NCI-H2171 (cell line): ENCODE measurements at regions not wholly inside any gene's neighbourhood (a gene's known extent, or its start where the extent isn't known, plus 50 kb on each side); places are given as distances from the start of the nearest gene placed in this dataset.
"Not testable (repeated sequence)": the region's sequence is repeated elsewhere in the genome, so short reads cannot be mapped to it uniquely, and the experiment has no call there.

ENCODE experiments used
- DNase-seq: peaks from one replicate; lab custom pipeline; 2025; lab: John Stamatoyannopoulos, UW

DNA sequence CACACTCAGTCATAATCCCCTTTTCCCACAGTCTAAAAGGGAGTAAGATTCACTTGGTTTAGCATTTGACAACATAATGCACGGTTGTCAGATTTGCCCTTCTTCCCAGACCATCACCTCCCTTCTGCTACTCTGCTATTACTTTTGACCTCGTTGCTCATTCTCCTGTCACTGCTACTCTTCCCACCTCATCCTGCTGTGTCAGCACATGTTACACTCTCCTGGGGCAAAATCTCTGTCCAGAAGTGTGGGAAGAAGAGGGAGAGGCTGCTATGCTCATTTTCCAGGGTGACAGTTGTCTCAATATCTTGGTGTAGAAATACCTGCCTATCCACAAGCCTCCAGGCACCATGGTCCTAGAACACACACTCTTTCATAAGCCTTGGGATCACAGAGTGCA is 449.9 kb upstream of the PIK3R1 start:
- DNase-seq, result no peak

- not testable (repeated sequence) for DNase-seq
These were observed 457.8 kb upstream of the PIK3R1 start for GRCh38 chr5:67757771-67758170.

- DNase-seq, result no peak
These were observed 463.2 kb upstream of the PIK3R1 start for GRCh38 chr5:67752357-67752708.

DNA sequence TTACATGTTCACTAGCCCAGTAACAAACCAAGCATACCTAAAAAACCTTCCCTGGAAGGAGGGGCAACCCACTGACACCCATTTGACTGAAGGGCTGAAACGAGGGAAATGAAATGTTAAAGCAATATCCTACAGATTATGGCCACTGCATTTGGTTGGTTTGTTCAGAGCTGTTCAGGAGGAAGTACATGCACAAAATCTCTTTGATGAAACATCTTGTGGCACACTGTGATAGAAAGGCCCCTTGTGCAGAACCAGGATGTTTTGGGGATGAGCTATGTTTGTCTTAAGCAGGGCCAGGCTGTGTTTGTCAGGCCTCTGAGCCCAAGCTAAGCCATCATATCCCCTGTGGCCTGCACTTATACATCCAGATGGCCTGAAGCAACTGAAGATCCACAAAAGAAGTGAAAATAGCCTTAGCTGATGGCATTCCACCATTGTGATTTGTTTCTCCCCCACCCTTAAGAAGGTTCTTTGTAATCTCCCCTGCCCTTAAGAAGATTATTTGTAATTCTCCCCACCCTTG is 467.3 kb upstream of the PIK3R1 start:
- no peak for DNase-seq

GRCh38 chr5:67747096-67747495 is 468.5 kb upstream of the PIK3R1 start:
- DNase-seq, result no peak

DNA sequence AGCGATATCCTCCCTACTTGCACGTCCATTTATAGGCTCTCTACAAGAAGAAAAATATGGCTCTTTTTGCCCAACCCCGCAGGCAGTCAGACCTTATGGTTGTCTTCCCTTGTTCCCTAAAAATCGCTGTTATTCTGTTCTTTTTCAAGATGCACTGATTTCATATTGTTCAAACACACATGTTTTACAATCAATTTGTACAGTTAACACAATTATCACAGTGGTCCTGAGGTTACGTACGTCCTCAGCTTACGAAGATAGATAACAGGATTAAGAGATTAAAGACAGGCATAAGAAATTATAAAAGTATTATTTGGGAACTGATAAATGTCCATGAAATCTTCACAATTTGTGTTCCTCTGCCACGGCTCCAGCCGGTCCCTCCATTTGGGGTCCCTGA is 468.9 kb upstream of the PIK3R1 start:
- DNase-seq, result not testable (repeated sequence)

DNA sequence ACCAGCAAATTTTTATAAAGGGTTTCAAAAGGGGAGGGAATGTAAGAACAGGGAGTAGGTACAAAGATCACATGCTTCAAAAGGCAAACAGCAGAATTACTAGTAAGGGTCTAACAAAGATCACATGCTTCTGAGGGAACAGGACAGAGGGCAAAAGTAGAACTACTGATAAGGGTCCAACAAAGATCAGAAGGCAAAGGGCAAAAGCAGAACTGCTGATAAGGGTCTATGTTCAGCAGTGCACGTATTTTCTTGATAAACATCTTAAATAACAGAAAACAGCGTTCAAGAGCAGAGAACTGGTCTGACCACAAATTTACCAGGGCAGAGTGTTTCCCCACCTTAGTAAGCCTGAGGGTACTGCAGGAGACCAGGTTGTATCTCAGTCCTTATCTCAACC is 469.5 kb upstream of the PIK3R1 start:
- DNase-seq, result no peak

GRCh38 chr5:67732921-67733320 is 482.6 kb upstream of the PIK3R1 start:
- DNase-seq, result no peak

- no peak for DNase-seq
These were observed 483.1 kb upstream of the PIK3R1 start for GRCh38 chr5:67732471-67732870.

DNA sequence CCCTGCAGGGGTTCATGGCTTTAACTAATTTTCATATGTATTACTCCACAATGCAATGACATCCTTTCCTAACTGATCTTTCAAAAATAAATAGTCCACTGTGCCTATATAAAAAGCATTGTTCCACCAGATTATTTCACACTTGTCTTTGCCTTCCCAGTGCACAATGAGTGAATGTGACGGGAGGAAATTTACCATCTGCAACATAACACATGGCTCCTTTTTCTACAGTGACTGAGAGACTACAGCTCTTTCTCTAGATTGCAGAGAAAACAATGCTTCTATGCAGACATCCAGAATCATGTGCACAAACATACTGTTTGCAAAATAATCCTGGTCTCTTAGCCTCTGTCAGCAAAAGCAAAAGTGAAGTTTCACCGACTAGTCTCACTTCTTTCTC is 483.7 kb upstream of the PIK3R1 start:
- DNase-seq, result no peak

GRCh38 chr5:67730917-67731474 is 484.6 kb upstream of the PIK3R1 start:
- no peak for DNase-seq

GRCh38 chr5:67728326-67728890 is 487.1 kb upstream of the PIK3R1 start:
- no peak for DNase-seq

DNA sequence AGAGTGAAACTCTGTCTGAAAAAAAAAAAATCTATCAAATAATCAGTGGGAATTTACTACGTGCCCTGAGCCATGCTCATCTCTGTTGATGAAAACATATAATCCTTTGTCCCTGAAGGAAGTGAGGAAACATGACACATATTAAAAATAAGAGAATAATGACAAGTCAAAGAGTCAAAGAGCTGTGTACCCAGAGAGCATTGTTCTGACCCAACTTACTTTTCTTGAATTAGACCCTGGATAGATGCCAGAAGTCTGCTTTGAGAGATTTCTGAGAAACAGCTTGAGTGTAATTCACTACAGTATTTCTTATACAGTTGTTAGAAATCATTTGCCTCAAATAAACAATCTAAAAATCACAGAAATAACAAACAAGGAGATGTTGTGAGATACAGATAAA is 490.0 kb upstream of the PIK3R1 start:
- DNase-seq, result no peak

GRCh38 chr5:67724412-67725135 is 491.0 kb upstream of the PIK3R1 start:
- DNase-seq, result no peak

GRCh38 chr5:67723873-67724272 is 491.7 kb upstream of the PIK3R1 start:
- DNase-seq, result no peak

GRCh38 chr5:67722582-67722981 is 493.0 kb upstream of the PIK3R1 start:
- DNase-seq, result not testable (repeated sequence)

GRCh38 chr5:67720162-67720772 is 495.3 kb upstream of the PIK3R1 start:
- DNase-seq, result no peak

GRCh38 chr5:67702008-67702407 is 505.4 kb upstream of the CD180 start:
- DNase-seq, result no peak

GRCh38 chr5:67699560-67699959 is 503.0 kb upstream of the CD180 start:
- DNase-seq, result no peak

- DNase-seq, result no peak
These were observed 499.8 kb upstream of the CD180 start for GRCh38 chr5:67696446-67696845.

- no peak for DNase-seq
These were observed 498.8 kb upstream of the CD180 start for GRCh38 chr5:67695369-67695768.

DNA sequence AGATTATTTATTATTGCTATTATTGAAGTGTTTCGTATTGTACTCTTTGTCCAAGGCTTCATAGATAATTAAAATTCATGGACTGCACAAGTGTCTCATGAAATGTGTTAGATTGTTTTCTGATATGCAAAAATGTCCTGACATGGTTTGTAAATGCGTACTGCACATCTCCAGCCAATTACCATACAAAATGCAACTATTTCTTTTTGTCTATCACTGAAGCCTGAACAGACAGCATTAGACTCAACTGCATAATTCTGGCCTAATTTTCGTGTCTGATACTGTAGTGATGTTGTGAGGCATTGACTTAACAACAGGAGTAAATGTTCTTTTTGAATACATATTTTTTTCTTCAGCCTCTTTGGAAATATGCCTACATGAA is 498.2 kb upstream of the CD180 start:
- DNase-seq, result no peak
